Rectal smooth muscle tissue (tissue), 1 donor: ENCODE measurements at regions not wholly inside any gene's neighbourhood (a gene's known extent, or its start where the extent isn't known, plus 50 kb on each side); places are given as distances from the start of the nearest gene placed in this dataset.

ENCODE experiments used
- H3K27ac ChIP-seq: one replicate; pipeline ENCODE4 v1.7.0; 2013; ENCODE audit warnings: low read depth, low read length, inconsistent platforms
- H3K27me3 ChIP-seq: one replicate; pipeline ENCODE4 v1.7.0; 2013; ENCODE audit warnings: low read length; ENCODE audit not compliant: control insufficient read depth, insufficient read depth
- H3K36me3 ChIP-seq: one replicate; pipeline ENCODE4 v1.7.0; 2013; ENCODE audit warnings: low read length; ENCODE audit not compliant: control insufficient read depth, insufficient read depth
- H3K4me1 ChIP-seq: one replicate; pipeline ENCODE4 v1.7.0; 2013; ENCODE audit warnings: low read length; ENCODE audit not compliant: control insufficient read depth, insufficient read depth
- H3K4me3 ChIP-seq: one replicate; pipeline ENCODE4 v1.7.0; 2013; ENCODE audit warnings: low read length
- H3K9ac ChIP-seq: one replicate; pipeline ENCODE4 v1.7.0; 2013; ENCODE audit warnings: low read length

DNA sequence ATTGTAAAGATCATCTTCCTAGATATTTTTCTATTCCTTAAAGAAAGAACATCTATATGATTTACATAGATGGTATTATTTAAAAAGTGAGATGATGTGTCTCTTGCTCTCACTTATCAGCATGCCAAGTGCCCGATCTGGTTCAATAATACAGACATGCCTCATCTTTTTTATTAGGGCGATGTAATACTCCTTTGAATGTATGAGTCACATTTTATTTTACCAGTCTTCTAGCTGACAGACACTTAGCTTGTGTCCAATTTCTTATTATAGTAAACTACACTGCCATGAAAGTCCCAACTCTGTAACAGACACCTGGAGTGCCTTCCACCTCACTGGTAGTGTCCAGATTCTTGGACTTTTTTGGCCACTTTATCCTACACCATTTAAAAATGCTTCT is 586.6 kb upstream of the BTBD3 start:
- no peaks in the 10 kb centered on the region for H3K36me3 ChIP-seq
- H3K27me3 ChIP-seq = no peaks in the 10 kb centered on the region
- no peak overlapping the region for H3K4me3 ChIP-seq
- H3K27ac ChIP-seq = no peak overlapping the region
- H3K4me1 ChIP-seq = no peaks in the 10 kb centered on the region
- no peak overlapping the region for H3K9ac ChIP-seq

GRCh38 chr20:11332381-11332780 is 585.3 kb upstream of the BTBD3 start:
- H3K4me1 ChIP-seq = no peaks in the 10 kb centered on the region
- no peak overlapping the region for H3K9ac ChIP-seq
- no peak overlapping the region for H3K4me3 ChIP-seq
- H3K36me3 ChIP-seq = no peaks in the 10 kb centered on the region
- H3K27me3 ChIP-seq = no peaks in the 10 kb centered on the region
- H3K27ac ChIP-seq = no peak overlapping the region

GRCh38 chr20:11333634-11334033 is 584.1 kb upstream of the BTBD3 start:
- Histone ChIP-seq H3K27ac (no peak overlapping the region), H3K9ac (no peak overlapping the region), H3K27me3 (no peaks in the 10 kb centered on the region), H3K36me3 (no peaks in the 10 kb centered on the region), H3K4me3 (no peak overlapping the region), H3K4me1 (no peaks in the 10 kb centered on the region)

DNA sequence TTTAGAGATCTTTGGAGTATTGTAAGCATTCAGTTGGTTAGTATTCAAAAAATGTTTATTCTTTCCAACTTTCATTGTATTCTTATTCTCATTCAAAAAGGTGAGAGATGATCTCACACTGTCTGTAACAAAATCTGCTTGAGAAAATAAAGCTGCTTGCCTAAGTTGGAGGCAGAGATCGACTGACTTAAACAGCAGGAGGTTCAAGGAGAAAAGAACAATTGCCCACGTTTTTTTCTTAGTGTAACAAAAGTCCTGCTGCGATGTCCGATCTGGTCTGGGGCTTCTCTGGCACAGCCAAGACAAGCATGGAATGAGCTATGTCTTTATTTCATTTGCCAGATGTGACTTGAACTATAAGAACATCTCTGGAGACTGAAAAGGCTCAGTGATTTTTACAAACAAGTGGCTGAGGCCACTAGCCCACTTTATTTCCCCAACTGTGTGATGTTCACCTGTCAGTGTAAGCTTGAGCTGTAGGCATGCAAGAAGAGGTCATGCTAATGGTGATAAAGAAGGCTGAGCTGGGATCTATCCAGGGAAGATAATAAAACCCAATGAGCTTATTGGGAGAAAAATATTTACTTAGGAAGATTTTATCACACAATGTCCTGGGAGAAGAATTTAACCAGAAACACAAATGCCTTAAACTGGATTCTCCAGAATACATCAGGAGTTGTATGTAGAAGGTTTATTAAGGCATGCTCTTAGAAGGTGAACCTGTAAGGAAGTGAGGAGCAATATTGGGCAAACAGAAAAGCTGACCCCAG is 580.1 kb upstream of the BTBD3 start:
- Histone ChIP-seq H3K4me1 (no peaks in the 10 kb centered on the region), H3K9ac (no peak overlapping the region), H3K27ac (no peak overlapping the region), H3K27me3 (no peaks in the 10 kb centered on the region), H3K4me3 (no peak overlapping the region), H3K36me3 (no peaks in the 10 kb centered on the region)

- Histone ChIP-seq H3K4me1 (no peaks in the 10 kb centered on the region), H3K27ac (no peak overlapping the region), H3K4me3 (no peak overlapping the region), H3K27me3 (no peaks in the 10 kb centered on the region), H3K36me3 (no peaks in the 10 kb centered on the region), H3K9ac (no peak overlapping the region)
These were observed 579.0 kb upstream of the BTBD3 start for GRCh38 chr20:11338496-11339306.

DNA sequence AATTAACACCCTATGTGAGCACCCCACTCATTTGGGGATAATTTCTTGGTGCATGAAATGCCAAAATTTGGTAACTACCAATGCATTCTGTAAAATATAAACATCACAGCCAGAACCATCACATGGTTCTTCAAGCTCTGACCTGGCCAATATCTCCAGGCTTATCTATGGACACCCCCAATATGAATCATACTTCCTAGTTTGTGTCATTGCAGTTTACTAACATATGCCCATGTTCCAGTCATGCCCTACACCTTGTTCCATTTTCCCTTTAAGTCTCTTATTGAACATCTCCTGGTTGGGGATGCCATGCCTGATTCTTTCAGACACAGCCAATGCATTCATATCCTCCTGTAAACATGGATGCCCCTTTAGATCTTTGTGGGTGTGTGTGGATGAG is 572.8 kb upstream of the BTBD3 start:
- Histone ChIP-seq H3K9ac (no peak overlapping the region), H3K36me3 (no peaks in the 10 kb centered on the region), H3K4me3 (no peak overlapping the region), H3K27me3 (no peaks in the 10 kb centered on the region), H3K4me1 (no peaks in the 10 kb centered on the region), H3K27ac (no peak overlapping the region)

DNA sequence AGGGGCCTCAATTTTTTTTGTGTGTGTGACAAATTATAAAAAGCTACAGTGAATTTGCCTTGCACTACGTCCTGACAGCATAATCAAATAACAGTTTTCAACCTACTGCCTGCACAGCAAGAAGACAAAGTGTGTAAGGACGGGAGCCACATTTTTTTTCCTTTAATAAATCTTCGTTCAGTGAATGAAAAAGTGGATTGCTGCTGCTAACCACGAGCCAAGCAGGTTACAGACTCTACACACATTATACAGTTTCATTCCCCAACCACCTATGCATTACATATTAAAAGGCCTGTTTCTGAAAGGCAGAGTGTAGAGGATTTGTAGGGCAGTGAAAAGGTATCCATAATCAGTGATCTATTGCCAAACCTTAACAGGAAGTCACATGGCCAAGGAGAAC is 570.0 kb upstream of the BTBD3 start:
- Histone ChIP-seq H3K27ac (no peak overlapping the region), H3K27me3 (no peaks in the 10 kb centered on the region), H3K9ac (no peak overlapping the region), H3K4me3 (no peak overlapping the region), H3K4me1 (no peaks in the 10 kb centered on the region), H3K36me3 (no peaks in the 10 kb centered on the region)

GRCh38 chr20:11350126-11351005 is 567.3 kb upstream of the BTBD3 start:
- Histone ChIP-seq H3K9ac (no peak overlapping the region), H3K27ac (no peak overlapping the region)

DNA sequence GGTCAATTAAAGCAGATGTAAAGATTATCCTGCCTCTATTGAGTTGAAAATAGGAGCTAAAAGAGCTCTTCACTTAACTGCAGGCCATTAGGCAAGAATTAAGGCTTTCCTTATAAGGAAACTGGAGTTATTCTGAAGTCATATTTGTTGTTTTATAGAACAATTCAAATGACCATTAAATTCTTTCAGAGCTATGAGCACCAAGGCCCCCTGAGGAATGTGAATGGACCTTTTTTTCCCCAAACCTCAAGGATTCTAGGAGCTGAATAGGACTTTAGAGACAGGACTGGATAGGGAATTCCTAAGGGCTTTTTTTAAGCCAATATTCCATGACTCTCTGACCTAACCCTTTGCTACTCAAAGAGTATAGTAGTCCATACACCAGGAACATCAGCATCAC is 565.7 kb upstream of the BTBD3 start:
- Histone ChIP-seq H3K36me3 (no peaks in the 10 kb centered on the region), H3K9ac (no peak overlapping the region), H3K4me1 (no peaks in the 10 kb centered on the region), H3K4me3 (no peak overlapping the region), H3K27me3 (no peaks in the 10 kb centered on the region), H3K27ac (no peak overlapping the region)

More at GRCh38 chr20:11350126-11351005, 567.3 kb upstream of the BTBD3 start:
- Histone ChIP-seq H3K4me1 (no peaks in the 10 kb centered on the region), H3K36me3 (no peaks in the 10 kb centered on the region), H3K27me3 (no peaks in the 10 kb centered on the region), H3K4me3 (no peak overlapping the region)

GRCh38 chr20:11354846-11355245 is 562.8 kb upstream of the BTBD3 start:
- Histone ChIP-seq H3K36me3 (no peaks in the 10 kb centered on the region), H3K27ac (no peak overlapping the region), H3K4me1 (no peaks in the 10 kb centered on the region), H3K27me3 (no peaks in the 10 kb centered on the region), H3K4me3 (no peak overlapping the region), H3K9ac (no peak overlapping the region)

DNA sequence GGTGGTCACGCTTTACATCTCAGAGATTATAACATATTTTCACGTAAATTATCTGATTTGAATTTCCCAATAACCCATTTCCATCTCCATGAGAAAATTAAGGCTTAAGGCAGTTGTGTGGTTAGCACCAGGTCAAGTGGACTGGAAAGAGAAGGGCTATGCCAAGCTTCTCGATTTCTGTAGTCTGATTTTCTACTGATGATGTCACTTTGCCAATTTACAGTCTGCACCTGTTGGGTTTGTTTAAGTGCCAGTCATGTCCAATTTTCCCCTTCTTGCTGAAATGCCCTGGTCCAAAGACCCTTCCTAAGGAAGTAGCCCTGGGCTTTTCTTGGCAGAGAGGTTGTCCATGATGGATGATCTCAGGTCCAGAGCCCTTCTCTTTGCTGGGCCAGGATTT is 562.3 kb upstream of the BTBD3 start:
- Histone ChIP-seq H3K36me3 (no peaks in the 10 kb centered on the region), H3K9ac (no peak overlapping the region), H3K27ac (no peak overlapping the region), H3K4me1 (no peaks in the 10 kb centered on the region), H3K27me3 (no peaks in the 10 kb centered on the region), H3K4me3 (no peak overlapping the region)

GRCh38 chr20:11356061-11356460 is 561.6 kb upstream of the BTBD3 start:
- H3K36me3 ChIP-seq = no peaks in the 10 kb centered on the region
- H3K9ac ChIP-seq = no peak overlapping the region
- H3K4me3 ChIP-seq = no peak overlapping the region
- H3K27me3 ChIP-seq = no peaks in the 10 kb centered on the region
- H3K27ac ChIP-seq = no peak overlapping the region
- H3K4me1 ChIP-seq = no peaks in the 10 kb centered on the region
